Stimulated activated effector memory CD8-positive, alpha-beta T cell treated with anti-CD3 and anti-CD28 coated beads, Interleukin-12 subunit alpha, Interleukin-12 subunit beta, amount 100 ng/mL, for 72 hours (primary cell): ENCODE measurements at regions not wholly inside any gene's neighbourhood (a gene's known extent, or its start where the extent isn't known, plus 50 kb on each side); places are given as distances from the start of the nearest gene placed in this dataset.
"Not testable (repeated sequence)": the region's sequence is repeated elsewhere in the genome, so short reads cannot be mapped to it uniquely, and the experiment has no call there.

ENCODE experiments used
- ATAC-seq: fragments of 150-1000 bp; cut with Tn5 transposase; 2 replicates; pipeline ENCODE4 v1.10.0; 2021
- DNase-seq, 2 donors: peaks; one replicate each; pipeline ENCODE4 v3.0.0; 2021 to 2022; ENCODE audit warnings: low spot score in 2 of 2
- H3K27ac Mint-ChIP-seq: one replicate; pipeline ENCODE4 v1.8.0; 2022; ENCODE audit warnings: mild to moderate bottlenecking, mixed read lengths
- H3K36me3 Mint-ChIP-seq: one replicate; pipeline ENCODE4 v1.8.0; 2022; ENCODE audit warnings: mild to moderate bottlenecking, mixed read lengths
- H3K4me1 Mint-ChIP-seq: one replicate; pipeline ENCODE4 v1.8.0; 2022; ENCODE audit warnings: mixed read lengths
- H3K4me3 Mint-ChIP-seq: one replicate; pipeline ENCODE4 v1.8.0; 2022; ENCODE audit warnings: mild to moderate bottlenecking, mixed read lengths
- H3K9me3 Mint-ChIP-seq: one replicate; pipeline ENCODE4 v1.8.0; 2022; ENCODE audit warnings: mixed read lengths

DNA sequence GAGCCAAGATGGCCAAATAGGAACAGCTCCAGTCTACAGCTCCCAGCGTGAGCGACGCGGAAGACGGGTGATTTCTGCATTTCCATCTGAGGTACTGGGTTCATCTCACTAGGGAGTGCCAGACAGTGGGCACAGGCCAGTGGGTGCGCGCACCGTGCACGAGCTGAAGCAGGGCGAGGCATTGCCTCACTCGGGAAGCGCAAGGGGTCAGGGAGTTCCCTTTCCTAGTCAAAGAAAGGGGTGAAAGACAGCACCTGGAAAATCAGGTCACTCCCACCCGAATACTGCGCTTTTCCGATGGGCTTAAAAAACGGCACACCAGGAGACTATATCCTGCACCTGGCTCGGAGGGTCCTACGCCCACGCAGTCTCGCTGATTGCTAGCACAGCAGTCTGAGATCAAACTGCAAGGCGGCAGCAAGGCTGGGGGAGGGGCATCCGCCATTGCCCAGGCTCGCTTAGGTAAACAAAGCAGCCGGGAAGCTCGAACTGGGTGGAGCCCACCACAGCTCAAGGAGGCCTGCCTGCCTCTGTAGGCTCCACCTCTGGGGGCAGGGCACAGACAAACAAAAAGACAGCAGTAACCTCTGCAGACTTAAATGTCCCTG is 216.7 kb upstream of the FZD8 start:
- not testable (repeated sequence) for H3K4me3 Mint-ChIP-seq, H3K36me3 Mint-ChIP-seq, DNase-seq, H3K9me3 Mint-ChIP-seq, H3K27ac Mint-ChIP-seq, ATAC-seq, H3K4me1 Mint-ChIP-seq

DNA sequence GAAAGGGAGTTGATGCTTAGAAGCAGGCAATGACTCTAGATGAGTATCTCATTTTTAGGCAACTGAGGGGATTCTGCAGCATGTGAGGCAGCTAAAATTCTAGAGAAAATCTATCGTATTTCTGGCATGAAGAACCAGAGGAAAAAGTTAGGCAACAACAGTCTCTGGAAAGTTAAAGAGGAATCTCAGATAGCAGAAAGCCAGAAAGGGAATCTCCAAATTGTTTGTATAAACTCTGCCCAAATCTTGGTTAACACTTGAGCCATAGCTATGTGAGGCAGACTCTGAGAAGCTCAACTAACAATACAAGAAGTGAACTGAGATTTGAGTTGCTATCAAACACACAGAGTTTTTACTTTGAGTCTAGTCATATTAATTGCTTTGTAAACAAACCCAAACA is 215.8 kb upstream of the FZD8 start:
- no peak for DNase-seq
- no peak overlapping the region for H3K27ac Mint-ChIP-seq
- no peaks in the 10 kb centered on the region for H3K4me1 Mint-ChIP-seq
- peaks cover 5% of the 10 kb centered on the region for H3K9me3 Mint-ChIP-seq
- no peaks in the 10 kb centered on the region for H3K36me3 Mint-ChIP-seq
- H3K4me3 Mint-ChIP-seq = no peak overlapping the region
- ATAC-seq = no peak

DNA sequence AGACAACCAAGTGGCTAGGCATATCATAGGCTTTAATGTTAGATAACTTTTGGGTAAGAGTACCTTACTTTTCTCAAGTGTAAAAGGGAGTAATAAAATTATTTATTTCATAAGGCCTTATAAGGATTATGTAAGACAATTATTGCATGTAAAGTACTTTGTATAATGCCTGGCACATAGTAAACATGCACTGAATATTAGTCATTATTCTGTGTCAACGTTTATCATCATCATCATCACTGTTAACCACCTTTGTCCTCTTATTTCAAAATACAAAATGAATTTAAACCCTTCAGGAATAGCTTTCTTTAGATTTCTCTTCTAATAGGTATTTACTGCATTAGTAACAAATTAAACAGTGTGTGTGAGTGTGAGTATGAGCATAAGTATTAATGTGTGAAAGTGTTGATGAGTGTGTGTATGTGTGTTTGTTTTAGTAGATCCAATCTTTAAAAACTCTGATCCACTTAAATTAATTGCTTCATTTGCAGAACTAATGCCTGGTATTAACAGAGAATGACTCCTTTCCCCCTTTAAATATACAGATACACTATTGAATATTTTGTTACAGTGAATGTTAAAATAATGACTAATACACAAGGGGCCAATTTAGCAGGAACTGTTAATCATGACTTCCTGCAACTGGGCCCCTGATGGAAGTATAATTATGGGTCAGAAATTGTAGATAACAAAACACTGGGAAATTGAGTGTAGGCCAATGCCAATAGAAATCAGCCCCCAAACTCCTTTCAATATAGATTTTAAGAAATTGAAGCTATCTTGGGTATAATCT is 213.3 kb upstream of the FZD8 start:
- no peak overlapping the region for H3K4me3 Mint-ChIP-seq
- DNase-seq (no peak), ATAC-seq (no peak)
- no peaks in the 10 kb centered on the region for H3K4me1 Mint-ChIP-seq
- no peaks in the 10 kb centered on the region for H3K36me3 Mint-ChIP-seq
- H3K9me3 Mint-ChIP-seq = no peaks in the 10 kb centered on the region
- no peak overlapping the region for H3K27ac Mint-ChIP-seq

DNA sequence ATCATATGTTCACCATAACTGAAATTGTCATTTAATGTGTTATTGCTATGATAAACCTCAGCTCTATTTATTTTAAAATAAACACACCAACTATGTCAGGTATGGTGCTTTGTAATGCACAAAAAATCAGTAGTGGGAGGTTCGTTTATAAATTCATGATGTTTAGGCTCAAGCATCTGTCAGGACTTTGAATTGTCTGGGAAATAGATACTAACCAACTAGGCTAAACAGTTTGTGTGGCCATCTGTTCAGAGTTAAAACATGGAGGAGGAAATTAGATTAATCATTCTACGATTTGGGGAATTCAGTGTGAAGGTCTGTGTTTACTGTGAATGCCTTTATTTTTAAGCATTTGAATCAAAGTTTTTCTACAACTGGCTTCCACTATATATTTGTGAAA is 212.6 kb upstream of the FZD8 start:
- H3K4me1 Mint-ChIP-seq = no peaks in the 10 kb centered on the region
- H3K27ac Mint-ChIP-seq = no peak overlapping the region
- H3K9me3 Mint-ChIP-seq = no peaks in the 10 kb centered on the region
- no peak overlapping the region for H3K4me3 Mint-ChIP-seq
- ATAC-seq = no peak
- no peaks in the 10 kb centered on the region for H3K36me3 Mint-ChIP-seq
- DNase-seq = no peak

DNA sequence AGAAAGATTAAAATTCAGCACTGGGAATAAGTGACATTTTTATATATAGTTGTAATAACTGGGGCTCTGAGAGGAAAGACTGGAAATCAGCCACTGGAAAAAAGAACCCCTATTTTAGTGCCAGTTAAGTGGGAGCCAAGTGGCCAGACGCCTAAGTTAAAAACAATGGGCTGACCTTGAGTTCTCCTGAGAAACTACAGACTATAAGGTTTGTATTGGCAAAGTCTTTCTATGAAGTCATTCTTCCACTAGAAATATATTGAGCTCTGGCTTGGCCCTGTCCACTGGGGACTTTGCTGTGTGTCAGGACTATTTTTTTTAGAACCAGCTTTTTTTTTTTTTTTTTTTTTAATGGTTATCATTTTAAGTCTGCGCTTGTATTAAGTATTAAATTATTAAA is 210.6 kb upstream of the FZD8 start:
- ATAC-seq (no peak), DNase-seq (no peak)
- Mint-ChIP-seq H3K36me3 (no peaks in the 10 kb centered on the region), H3K4me3 (no peak overlapping the region), H3K9me3 (peaks cover 2% of the 10 kb centered on the region), H3K4me1 (no peaks in the 10 kb centered on the region), H3K27ac (no peak overlapping the region)

DNA sequence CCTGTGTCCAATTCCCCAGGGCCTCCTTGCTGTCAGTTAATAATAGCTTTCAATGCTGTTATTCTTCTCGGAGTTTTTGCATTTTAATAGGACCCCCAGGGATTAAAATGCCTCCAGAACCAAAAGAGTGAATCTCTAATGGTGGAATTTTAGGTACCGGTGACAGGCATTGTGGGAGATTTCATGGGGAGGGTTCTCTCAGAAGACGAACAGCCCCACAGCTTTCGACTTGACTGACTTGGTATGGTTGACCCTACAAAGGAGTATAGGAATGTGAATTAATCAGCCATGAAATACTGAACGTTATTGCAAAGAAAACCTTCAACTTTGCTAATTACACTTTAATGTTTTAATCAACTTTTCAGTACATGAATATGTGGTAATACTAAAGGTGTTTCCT is 206.3 kb upstream of the FZD8 start:
- DNase-seq (no peak), ATAC-seq (no peak)
- no peaks in the 10 kb centered on the region for H3K36me3 Mint-ChIP-seq
- H3K4me3 Mint-ChIP-seq = no peak overlapping the region
- H3K4me1 Mint-ChIP-seq = no peaks in the 10 kb centered on the region
- H3K9me3 Mint-ChIP-seq = peaks cover 2% of the 10 kb centered on the region
- H3K27ac Mint-ChIP-seq = no peak overlapping the region

DNA sequence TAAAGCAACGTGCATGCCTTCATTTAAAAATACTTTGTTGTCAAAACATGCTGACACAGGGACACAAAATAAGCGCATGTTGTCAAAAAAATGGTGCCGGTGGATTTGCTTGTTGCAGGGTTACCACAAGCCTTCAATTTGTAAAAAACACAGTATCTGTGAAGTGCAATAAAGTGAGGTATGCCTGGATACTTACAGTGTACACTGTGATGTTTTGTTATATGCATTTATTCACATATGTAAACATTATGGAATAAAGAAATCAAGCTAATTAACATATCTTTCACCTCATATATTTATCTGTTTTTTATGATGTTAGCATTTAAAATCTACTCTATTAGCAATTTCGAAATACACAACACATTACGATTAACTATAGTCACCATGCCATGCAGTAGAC is 202.6 kb upstream of the FZD8 start:
- Mint-ChIP-seq H3K4me3 (no peak overlapping the region), H3K4me1 (no peaks in the 10 kb centered on the region), H3K27ac (no peak overlapping the region), H3K9me3 (peaks cover 8% of the 10 kb centered on the region), H3K36me3 (no peaks in the 10 kb centered on the region)
- DNase-seq (no peak), ATAC-seq (no peak)

DNA sequence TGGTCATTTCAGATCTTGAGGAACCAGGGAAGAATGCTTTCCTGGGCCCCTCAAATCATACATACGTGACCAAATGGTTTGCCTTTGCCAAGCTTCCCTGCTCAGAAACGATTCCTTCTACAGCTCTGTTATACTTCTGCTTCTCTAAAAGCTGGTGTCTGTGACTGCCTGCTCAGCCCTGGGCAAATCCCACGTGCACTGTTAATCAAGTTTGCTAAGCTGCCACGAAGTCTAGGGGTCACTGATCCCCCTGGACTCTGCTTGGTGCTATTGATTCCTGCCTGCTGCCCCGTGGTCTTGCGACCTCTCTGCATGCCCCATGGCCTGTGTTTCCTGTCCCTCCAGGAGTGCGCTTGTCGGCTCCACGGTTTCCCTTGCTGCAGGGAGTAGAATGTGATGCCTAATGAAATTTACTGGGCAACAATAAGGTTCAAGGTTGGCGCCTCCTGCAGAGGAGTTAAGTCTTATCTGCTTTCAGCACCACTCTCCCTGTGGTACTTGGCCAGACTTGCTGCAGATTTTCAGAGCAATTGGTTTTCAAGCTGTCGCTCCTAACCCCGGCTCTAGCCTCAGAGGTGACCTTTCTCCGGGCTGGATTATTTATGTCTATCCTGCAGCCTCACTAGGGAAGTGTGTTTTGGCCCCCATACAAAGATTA is 201.6 kb upstream of the FZD8 start:
- no peak for DNase-seq
- Mint-ChIP-seq H3K36me3 (no peaks in the 10 kb centered on the region), H3K4me3 (no peak overlapping the region), H3K4me1 (no peaks in the 10 kb centered on the region), H3K9me3 (peaks cover 8% of the 10 kb centered on the region), H3K27ac (no peak overlapping the region)
- no peak for ATAC-seq

DNA sequence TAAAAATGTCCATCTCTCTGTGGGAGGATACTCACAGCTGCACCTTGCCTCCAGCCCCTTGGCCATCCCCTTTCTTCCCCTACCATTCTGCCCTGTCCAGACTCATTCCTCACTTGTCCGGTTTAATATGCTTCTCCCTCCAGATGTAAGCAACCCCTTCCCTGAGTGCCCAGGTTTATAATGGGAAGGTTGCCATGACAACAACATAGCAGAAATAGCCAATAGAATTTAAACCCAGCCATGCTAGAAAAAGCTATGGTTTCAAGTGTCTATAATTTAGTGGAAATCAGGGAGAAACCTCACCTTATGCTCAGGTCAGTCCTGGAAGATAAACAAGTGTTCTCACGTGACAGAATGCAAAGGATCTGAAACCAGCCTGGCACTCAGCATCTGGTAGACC is 196.0 kb upstream of the FZD8 start:
- H3K9me3 Mint-ChIP-seq = peaks cover 8% of the 10 kb centered on the region
- no peaks in the 10 kb centered on the region for H3K4me1 Mint-ChIP-seq
- no peak overlapping the region for H3K4me3 Mint-ChIP-seq
- DNase-seq = no peak
- ATAC-seq = peak; percentile 11
- no peaks in the 10 kb centered on the region for H3K36me3 Mint-ChIP-seq
- H3K27ac Mint-ChIP-seq = no peak overlapping the region

DNA sequence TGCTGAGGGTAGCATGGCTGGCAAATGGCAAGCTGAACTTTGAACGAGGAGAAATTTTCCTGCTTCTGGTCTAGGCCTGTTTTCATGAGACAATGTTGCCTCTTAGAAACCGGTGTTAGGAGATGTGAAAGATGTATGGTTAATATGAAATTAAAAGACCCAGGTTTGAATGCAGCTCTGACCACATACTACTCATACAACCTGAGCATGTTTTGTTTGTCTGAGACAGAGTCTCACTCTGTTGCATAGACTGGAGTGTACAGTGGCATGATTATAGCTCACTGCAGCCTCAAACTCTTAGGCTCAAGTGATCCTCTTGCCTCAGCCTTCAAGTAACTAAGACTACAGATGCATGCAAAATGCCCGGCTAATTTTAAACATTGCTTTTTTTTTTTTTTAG is 193.4 kb upstream of the FZD8 start:
- H3K4me3 Mint-ChIP-seq = no peak overlapping the region
- H3K4me1 Mint-ChIP-seq = no peaks in the 10 kb centered on the region
- peaks cover 3% of the 10 kb centered on the region for H3K9me3 Mint-ChIP-seq

DNA sequence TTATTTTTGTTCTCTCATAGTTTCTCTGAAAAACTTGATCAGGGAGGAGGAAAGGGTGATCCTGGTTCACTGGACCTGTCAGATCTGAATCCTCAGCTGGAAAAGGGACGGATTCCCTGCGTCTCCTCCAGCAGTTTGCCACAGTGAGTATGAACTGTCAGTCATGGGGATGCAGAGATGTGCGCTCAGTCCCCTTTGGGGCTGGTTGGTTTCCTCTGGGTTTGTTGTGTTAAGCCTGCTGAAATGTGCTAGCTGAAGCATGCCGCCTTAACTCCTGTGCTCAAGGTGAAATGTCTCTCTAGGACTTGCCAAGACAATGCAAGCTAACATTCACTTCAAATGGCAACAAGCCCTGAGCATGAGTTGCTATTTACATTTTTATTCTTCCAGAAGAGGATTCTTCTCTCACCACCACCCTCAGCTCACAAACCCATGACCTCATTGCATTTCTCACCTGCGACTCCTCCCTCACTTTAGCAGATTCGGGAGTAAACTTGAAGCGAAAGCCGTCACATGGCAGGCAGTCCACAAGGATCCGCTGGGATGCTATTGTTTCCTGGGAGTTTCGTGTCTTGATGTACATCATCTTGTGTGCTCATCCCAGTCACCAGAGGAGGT is 192.9 kb upstream of the FZD8 start:
- H3K27ac Mint-ChIP-seq = no peak overlapping the region
- H3K9me3 Mint-ChIP-seq = peaks cover 3% of the 10 kb centered on the region
- no peaks in the 10 kb centered on the region for H3K36me3 Mint-ChIP-seq
- ATAC-seq = no peak
- no peaks in the 10 kb centered on the region for H3K4me1 Mint-ChIP-seq
- H3K4me3 Mint-ChIP-seq = no peak overlapping the region
- no peak for DNase-seq

More for the DNA sequence above, 193.4 kb upstream of the FZD8 start:
- no peak for DNase-seq
- no peak for ATAC-seq
- Mint-ChIP-seq H3K36me3 (no peaks in the 10 kb centered on the region), H3K27ac (no peak overlapping the region)

DNA sequence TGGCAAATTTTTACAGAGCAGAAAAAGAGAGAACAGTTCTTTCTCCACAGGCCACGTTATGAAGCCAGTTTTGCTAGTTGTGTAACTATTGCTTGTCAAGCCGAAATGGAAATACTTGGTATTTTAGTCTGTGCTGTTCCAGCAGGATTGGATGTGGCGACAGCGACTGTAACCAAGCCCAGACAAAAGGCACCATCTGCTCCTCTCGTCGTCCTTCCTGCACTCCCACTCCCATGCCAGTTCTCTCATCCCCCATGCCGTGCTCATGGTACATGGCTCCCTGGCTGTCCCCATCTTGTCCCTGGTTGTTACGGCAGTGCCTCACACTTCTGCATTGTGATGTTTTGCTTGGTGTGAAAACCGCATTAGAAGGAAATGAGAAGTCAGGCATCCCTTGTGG is 185.7 kb upstream of the FZD8 start:
- Mint-ChIP-seq H3K27ac (no peak overlapping the region), H3K9me3 (peaks cover under 1% of the 10 kb centered on the region), H3K36me3 (no peaks in the 10 kb centered on the region), H3K4me1 (no peaks in the 10 kb centered on the region), H3K4me3 (no peak overlapping the region)
- ATAC-seq (no peak), DNase-seq (no peak)

DNA sequence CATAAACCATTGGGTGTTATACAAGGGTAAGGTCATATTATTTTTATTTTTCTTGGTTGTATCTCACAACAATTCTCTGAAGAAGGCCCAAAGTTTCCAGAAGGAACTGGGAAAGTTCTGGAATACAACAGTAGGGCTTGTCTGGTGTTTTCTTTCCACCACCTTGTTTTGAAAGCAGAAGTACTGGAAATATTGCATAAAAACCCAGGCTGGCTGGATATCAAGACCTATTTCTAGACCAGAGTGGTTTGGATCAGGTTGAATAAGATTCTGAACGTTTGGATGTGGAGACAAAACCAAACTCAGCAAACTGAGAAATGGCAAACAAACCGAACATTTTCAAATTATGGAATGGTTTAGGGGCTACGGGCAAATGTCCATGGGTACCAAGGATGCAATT is 182.6 kb upstream of the FZD8 start:
- no peak overlapping the region for H3K27ac Mint-ChIP-seq
- no peaks in the 10 kb centered on the region for H3K4me1 Mint-ChIP-seq
- no peak for DNase-seq
- H3K9me3 Mint-ChIP-seq = peaks cover 4% of the 10 kb centered on the region
- H3K36me3 Mint-ChIP-seq = no peaks in the 10 kb centered on the region
- no peak overlapping the region for H3K4me3 Mint-ChIP-seq
- no peak for ATAC-seq

DNA sequence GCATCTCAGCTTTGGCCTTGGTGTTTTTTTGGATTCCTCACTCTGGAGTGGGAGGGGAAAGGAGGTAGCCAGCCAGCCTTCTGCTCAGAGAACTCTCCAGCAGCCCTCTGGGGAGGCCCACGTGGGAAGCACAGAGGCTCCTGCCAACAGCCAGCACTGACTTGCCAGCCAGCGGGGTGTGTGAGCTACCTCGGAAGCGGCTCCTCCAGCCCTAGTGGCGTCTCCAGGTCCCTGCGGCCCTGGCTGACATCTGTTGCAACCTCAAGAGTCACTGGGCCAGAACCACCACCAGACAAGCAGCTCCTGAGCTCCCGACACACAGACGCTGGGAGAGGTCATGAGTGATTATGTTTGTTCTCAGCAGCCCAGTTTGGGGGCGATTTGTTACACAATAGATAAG is 180.2 kb upstream of the FZD8 start:
- no peak for DNase-seq

DNA sequence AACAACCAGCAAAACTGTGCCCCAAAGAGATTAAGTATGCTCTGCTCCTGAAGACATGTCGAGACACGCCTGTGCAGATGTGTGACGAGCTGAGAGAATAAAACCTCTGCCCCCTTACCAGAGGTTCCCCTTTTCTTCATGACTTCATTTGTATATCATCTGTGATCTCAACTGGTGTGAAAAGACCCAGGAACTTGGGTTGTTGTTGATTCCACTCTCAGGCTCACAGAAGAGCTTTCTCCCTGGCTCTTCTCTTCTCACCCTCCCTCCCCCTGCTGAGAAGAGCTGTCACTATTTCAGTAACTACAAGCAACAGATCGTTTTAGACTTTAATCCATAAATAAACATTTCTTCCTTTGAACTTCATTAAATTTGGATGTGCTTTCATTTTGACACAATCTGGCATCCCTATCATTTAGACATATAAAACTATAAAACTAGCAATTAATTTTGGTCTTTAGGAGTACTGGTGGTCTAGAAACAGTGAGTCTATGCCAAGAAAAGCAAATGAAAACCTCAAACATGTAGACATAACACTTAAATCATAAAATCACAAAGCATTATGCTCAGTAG is 179.3 kb upstream of the FZD8 start:
- DNase-seq = no peak

More for the DNA sequence above, 180.2 kb upstream of the FZD8 start:
- Mint-ChIP-seq H3K9me3 (peaks cover 4% of the 10 kb centered on the region), H3K4me1 (no peaks in the 10 kb centered on the region), H3K27ac (no peak overlapping the region), H3K4me3 (no peak overlapping the region), H3K36me3 (no peaks in the 10 kb centered on the region)
- no peak for ATAC-seq

More for the DNA sequence above, 179.3 kb upstream of the FZD8 start:
- H3K4me1 Mint-ChIP-seq = no peaks in the 10 kb centered on the region
- peaks cover 4% of the 10 kb centered on the region for H3K9me3 Mint-ChIP-seq
- no peak for ATAC-seq
- no peak overlapping the region for H3K27ac Mint-ChIP-seq
- H3K36me3 Mint-ChIP-seq = no peaks in the 10 kb centered on the region
- no peak overlapping the region for H3K4me3 Mint-ChIP-seq
